K562 (cell line): ENCODE measurements at regions not wholly inside any gene's neighbourhood (a gene's known extent, or its start where the extent isn't known, plus 50 kb on each side); places are given as distances from the start of the nearest gene placed in this dataset.

Experiments used
- ATAC-seq: fragments of 200-7000 bp; cut with Tn5 transposase; 3 replicates; pipeline ENCODE4 v1.9.1; 2020; ENCODE audit warnings: moderate library complexity
- BruUV-seq: library from RNA; stranded (reverse); fragments of 400-500 nt; replicated peaks from 2 replicates; lab custom pipeline; 2021; lab: Mats Ljungman, UMichigan
- CTCF ChIA-PET: fragments of 300-600 bp; formaldehyde crosslinking; extraction: SDS; loops from one replicate; lab custom pipeline; 2021; ENCODE audit warnings: low intra/inter-chr PET ratio; lab: Yijun Ruan, JAX
- POLR2A ChIA-PET: fragments of 300-600, 350-650 bp; sonication (Branson Sonifier 250); formaldehyde crosslinking; extraction: SDS; loops from one replicate; lab custom pipeline; 2021; ENCODE audit warnings: antibody characterized with exemption, inconsistent platforms; lab: Yijun Ruan, JAX
- DNase-seq, 4 experiments: peaks; one replicate each; pipeline versions ENCODE4 v3.0.0 to v3.0.0-alpha.2; 2011 to 2018; ENCODE audit warnings: low spot score in 3 of 4, mixed read lengths in 3 of 4; ENCODE audit errors: extremely low read depth in 1 of 4
- FAIRE-seq: peaks from 2 replicates; lab custom pipeline; 2011; peaks lifted over from hg19 to GRCh38; lab: Jason Lieb, UNC
- H2AFZ ChIP-seq: 2 replicates; pipeline ENCODE4 v1.6.0; 2011; ENCODE audit warnings: low read depth, low read length, control low read depth, inconsistent platforms
- H3K27ac ChIP-seq: fragments of 200-600 bp; 3 replicates; pipeline ENCODE4 v1.8.0; 2011; ENCODE audit warnings: low read depth, mild to moderate bottlenecking, control low read depth, inconsistent platforms, low read length, moderate library complexity, mixed read lengths; ENCODE audit errors: extremely low read depth
- H3K27me3 ChIP-seq, 2 experiments: fragments of 300-600 bp in 1 of 2; 2 replicates in 1 of 2; 3 replicates in 1 of 2; pipeline versions ENCODE4 v1.6.0 to v1.8.0; 2011; ENCODE audit warnings: inconsistent platforms in 2 of 2, low read length in 2 of 2, mild to moderate bottlenecking in 1 of 2, mixed read lengths in 1 of 2, moderate library complexity in 1 of 2; ENCODE audit not compliant: control insufficient read depth in 2 of 2, insufficient read depth in 2 of 2
- H3K36me3 ChIP-seq: fragments of 300-600 bp; 3 replicates; pipeline ENCODE4 v1.8.0; 2011; ENCODE audit warnings: mild to moderate bottlenecking, low read length, inconsistent platforms; ENCODE audit not compliant: control insufficient read depth, insufficient read depth
- H3K4me1 ChIP-seq, 2 experiments: fragments of 200-600 bp in 1 of 2; replicated peaks in 1 of 2; 2 replicates in 1 of 2; 3 replicates in 1 of 2; pipeline versions ENCODE4 v1.5.1 to v1.8.0; 2011; ENCODE audit warnings: inconsistent platforms in 2 of 2, low read length in 2 of 2, mild to moderate bottlenecking in 1 of 2, mixed read lengths in 1 of 2, moderate library complexity in 1 of 2; ENCODE audit not compliant: control insufficient read depth in 2 of 2, insufficient read depth in 2 of 2
- H3K4me2 ChIP-seq: 2 replicates; pipeline ENCODE4 v1.6.1; 2011; ENCODE audit warnings: low read length, control low read depth, inconsistent platforms, mixed read lengths; ENCODE audit not compliant: insufficient read depth
- H3K4me3 ChIP-seq: fragments of 200-600 bp; sonication (generic), shearing (Covaris generic); 2 replicates; pipeline ENCODE4 v1.5.1; 2016; ENCODE audit warnings: control low read depth, inconsistent platforms
- H3K79me2 ChIP-seq: fragments of 200-600 bp; 3 replicates; pipeline ENCODE4 v1.8.0; 2011; ENCODE audit warnings: low read length, inconsistent platforms; ENCODE audit not compliant: control insufficient read depth, insufficient read depth
- H3K9ac ChIP-seq, 2 experiments: 2 replicates each; pipeline versions ENCODE4 v1.6.0 to v1.6.1; 2011; ENCODE audit warnings: low read depth in 2 of 2, low read length in 2 of 2, control low read depth in 1 of 2, inconsistent platforms in 1 of 2, mild to moderate bottlenecking in 1 of 2, mixed read lengths in 1 of 2; ENCODE audit not compliant: insufficient read depth in 1 of 2
- H3K9me1 ChIP-seq: one replicate; pipeline ENCODE4 v1.6.0; 2011; ENCODE audit warnings: inconsistent platforms, mild to moderate bottlenecking, low read length, moderate library complexity; ENCODE audit not compliant: control insufficient read depth, insufficient read depth
- H3K9me3 ChIP-seq: replicated peaks from 2 replicates; pipeline ENCODE4 v1.5.1; 2011; ENCODE audit warnings: low read depth, low read length, inconsistent platforms; ENCODE audit not compliant: control insufficient read depth, insufficient read depth
- H4K20me1 ChIP-seq: replicated peaks from 2 replicates; pipeline ENCODE4 v1.6.1; 2011; ENCODE audit warnings: low read length, inconsistent platforms, mixed read lengths; ENCODE audit not compliant: control insufficient read depth, insufficient read depth
- BHLHE40 ChIP-seq: IDR thresholded peaks from 2 replicates; pipeline ENCODE4 v1.6.1; 2011; ENCODE audit warnings: low read length, improper control_type of control experiment
- CBX2 ChIP-seq: fragments of 200-600 bp; sonication (generic); IDR thresholded peaks from one replicate; pipeline ENCODE4 v1.6.1; 2012; ENCODE audit warnings: mild to moderate bottlenecking, low read length, inconsistent platforms; ENCODE audit not compliant: insufficient read depth, poor library complexity, severe bottlenecking
- DMBX1 ChIP-seq: fragments of 250-450 bp; sonication (Bioruptor Pico); IDR thresholded peaks from 2 replicates; pipeline ENCODE4 v1.8.0; 2022; ENCODE audit warnings: inconsistent platforms, mild to moderate bottlenecking, moderate library complexity, borderline replicate concordance
- FOSL1 ChIP-seq: fragments of 200-800 bp; sonication (Bioruptor generic); conservative IDR thresholded peaks from 2 replicates; pipeline ENCODE4 v1.6.1; 2016; ENCODE audit warnings: missing genetic modification characterization, missing compliant biosample characterization
- MYNN ChIP-seq, 2 experiments: sonication (generic); formaldehyde crosslinking in 1 of 2; IDR thresholded peaks; 2 replicates each; pipeline versions ENCODE4 v1.5.0 to v1.6.1; 2016 to 2020; ENCODE audit warnings: antibody characterized with exemption in 1 of 2, missing genetic modification reagents in 1 of 2
- SPI1 ChIP-seq: IDR thresholded peaks from 2 replicates; pipeline ENCODE4 v1.6.1; 2011; ENCODE audit warnings: low read depth, low read length, control low read depth, borderline replicate concordance
- SRSF9 ChIP-seq: fragments of 200-400 bp; formaldehyde crosslinking; IDR thresholded peaks from 2 replicates; pipeline ENCODE4 v1.6.1; 2017; ENCODE audit warnings: low read depth, low read length, borderline replicate concordance
- STAT5A ChIP-seq: IDR thresholded peaks from 2 replicates; pipeline ENCODE4 v1.6.1; 2012; ENCODE audit warnings: low read length, inconsistent platforms, borderline replicate concordance
- TAL1 ChIP-seq: fragments of 450-650 bp; IDR thresholded peaks from 2 replicates; pipeline ENCODE4 v1.6.1; 2016; ENCODE audit warnings: mild to moderate bottlenecking
- THAP12 ChIP-seq: fragments of 250-450 bp; sonication (Bioruptor Pico); IDR thresholded peaks from 2 replicates; pipeline ENCODE4 v1.9.0; 2021; ENCODE audit warnings: mild to moderate bottlenecking, inconsistent platforms
- TRIM28 ChIP-seq: fragments of 450-650 bp; IDR thresholded peaks from 2 replicates; pipeline ENCODE4 v1.6.1; 2017
- ZKSCAN1 ChIP-seq: fragments of 150-350 bp; IDR thresholded peaks from 2 replicates; pipeline ENCODE4 v1.6.1; 2016; ENCODE audit warnings: low read depth, low read length
- ZNF280A ChIP-seq: fragments of 450-650 bp; IDR thresholded peaks from 2 replicates; pipeline ENCODE4 v1.6.1; 2018; ENCODE audit warnings: mild to moderate bottlenecking, low read depth; ENCODE audit not compliant: partially characterized antibody
- ZNF395 ChIP-seq: fragments of 200-800 bp; sonication (Bioruptor generic); IDR thresholded peaks from 2 replicates; pipeline ENCODE4 v1.6.1; 2017; ENCODE audit warnings: missing genetic modification characterization, missing compliant biosample characterization
- WGBS: fragments of 100-300 bp; shearing (Covaris generic); methylation state at CpG from one replicate; pipeline ENCODE4 v1.1.6; 2016; ENCODE audit warnings: low coverage, mixed read lengths; ENCODE audit not compliant: insufficient coverage; ENCODE audit errors: missing lambda C conversion rate; 5-methylcytosine and 5-hydroxymethylcytosine counted together
- in situ Hi-C: fragments of 300-500 bp; cut with MboI; formaldehyde crosslinking; loops from 4 replicates; pipeline ENCODE4 v1.15.0; 2018; ENCODE audit warnings: inconsistent platforms, mixed read lengths
- intact Hi-C: fragments of 100-400 bp; cut with micrococcal nuclease; formaldehyde crosslinking; loops from 2 replicates; pipeline ENCODE4 v1.14.2; 2022
- TF ChIP-seq, protein P1 (sequence below): fragments of 450-650 bp; formaldehyde crosslinking; IDR thresholded peaks from 2 replicates; pipeline ENCODE4 v1.4.0; 2020; ENCODE audit warnings: mild to moderate bottlenecking, moderate library complexity

GRCh38 chr16:16869746-16870145, 490.8 kb downstream of the NPIPA7 start:
- FAIRE-seq (no peak), ATAC-seq (no peak)

More at GRCh38 chr16:16869746-16870145, 490.8 kb downstream of the NPIPA7 start:
- Histone ChIP-seq H3K4me3 (no peak overlapping the region), H3K4me2 (no peak overlapping the region), H2AFZ (no peak overlapping the region), H3K36me3 (no peaks in the 10 kb centered on the region), H3K79me2 (no peaks in the 10 kb centered on the region), H3K4me1 (no peaks in the 10 kb centered on the region), H3K9ac (no peak overlapping the region), H4K20me1 (no peaks in the 10 kb centered on the region), H3K9me3 (no peaks in the 10 kb centered on the region), H3K9me1 (no peaks in the 10 kb centered on the region), H3K27ac (no peak overlapping the region), H3K27me3 (no peaks in the 10 kb centered on the region)
- no TSS peak for BruUV-seq
- intact Hi-C loops (loop anchor here (10.0 kb wide), 1 partner anchor 285 kb away; no protein-coding TSS in a partner anchor), in situ Hi-C loops (no loop called here)
- WGBS, result 27% methylated on average over 5 of the region's 5 CpGs
- no peak for DNase-seq
- ChIA-PET POLR2A (no interaction called here), CTCF (interaction anchor here (0.6 kb wide), 1 partner anchor 604 kb away, joined by 3 read pairs; no protein-coding TSS in a partner anchor)
- no peak for TF ChIP-seq FOSL1
- TF ChIP-seq ZKSCAN1, result no peak
- no peak for TF ChIP-seq ZNF395 (CRISPR knock-in tag)
- TF ChIP-seq SPI1, result no peak
- TF ChIP-seq, protein P1, sequence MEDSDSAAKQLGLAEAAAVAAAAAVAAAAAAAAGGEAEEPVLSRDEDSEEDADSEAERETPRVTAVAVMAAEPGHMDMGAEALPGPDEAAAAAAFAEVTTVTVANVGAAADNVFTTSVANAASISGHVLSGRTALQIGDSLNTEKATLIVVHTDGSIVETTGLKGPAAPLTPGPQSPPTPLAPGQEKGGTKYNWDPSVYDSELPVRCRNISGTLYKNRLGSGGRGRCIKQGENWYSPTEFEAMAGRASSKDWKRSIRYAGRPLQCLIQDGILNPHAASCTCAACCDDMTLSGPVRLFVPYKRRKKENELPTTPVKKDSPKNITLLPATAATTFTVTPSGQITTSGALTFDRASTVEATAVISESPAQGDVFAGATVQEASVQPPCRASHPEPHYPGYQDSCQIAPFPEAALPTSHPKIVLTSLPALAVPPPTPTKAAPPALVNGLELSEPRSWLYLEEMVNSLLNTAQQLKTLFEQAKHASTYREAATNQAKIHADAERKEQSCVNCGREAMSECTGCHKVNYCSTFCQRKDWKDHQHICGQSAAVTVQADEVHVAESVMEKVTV (CRISPR knock-in tag), result no peak
- TF ChIP-seq DMBX1 (CRISPR knock-in tag), result no peak
- TF ChIP-seq ZNF280A, result no peak
- no peak for TF ChIP-seq TAL1
- TF ChIP-seq TRIM28, result no peak
- TF ChIP-seq SRSF9, result no peak
- no peak for TF ChIP-seq MYNN (IDR thresholded peaks at IDR 0.05)
- no peak for TF ChIP-seq MYNN (CRISPR knock-in tag; IDR thresholded peaks at IDR 0.05)
- TF ChIP-seq CBX2, result no peak
- TF ChIP-seq STAT5A, result no peak
- no peak for TF ChIP-seq THAP12
- no peak for TF ChIP-seq BHLHE40
